GM13976 (cell line): ENCODE measurements at regions not wholly inside any gene's neighbourhood (a gene's known extent, or its start where the extent isn't known, plus 50 kb on each side); places are given as distances from the start of the nearest gene placed in this dataset.

ENCODE experiments used
- DNase-seq: peaks from one replicate; pipeline ENCODE4 v3.0.0; 2012; ENCODE audit warnings: low spot score
- CTCF ChIP-seq: IDR thresholded peaks from 2 replicates; pipeline ENCODE4 v1.5.1; 2012; ENCODE audit warnings: borderline replicate concordance, mild to moderate bottlenecking; ENCODE audit not compliant: insufficient read depth; ENCODE audit errors: extremely low read depth, missing control alignments, control extremely low read depth
- in situ Hi-C: fragments of 300-500 bp; cut with MboI; formaldehyde crosslinking; loops from one replicate; pipeline ENCODE4 v1.12.0; 2022; ENCODE audit warnings: low sequenced_read_pairs, mixed read lengths, inconsistent platforms; ENCODE audit not compliant: unreplicated experiment

DNA sequence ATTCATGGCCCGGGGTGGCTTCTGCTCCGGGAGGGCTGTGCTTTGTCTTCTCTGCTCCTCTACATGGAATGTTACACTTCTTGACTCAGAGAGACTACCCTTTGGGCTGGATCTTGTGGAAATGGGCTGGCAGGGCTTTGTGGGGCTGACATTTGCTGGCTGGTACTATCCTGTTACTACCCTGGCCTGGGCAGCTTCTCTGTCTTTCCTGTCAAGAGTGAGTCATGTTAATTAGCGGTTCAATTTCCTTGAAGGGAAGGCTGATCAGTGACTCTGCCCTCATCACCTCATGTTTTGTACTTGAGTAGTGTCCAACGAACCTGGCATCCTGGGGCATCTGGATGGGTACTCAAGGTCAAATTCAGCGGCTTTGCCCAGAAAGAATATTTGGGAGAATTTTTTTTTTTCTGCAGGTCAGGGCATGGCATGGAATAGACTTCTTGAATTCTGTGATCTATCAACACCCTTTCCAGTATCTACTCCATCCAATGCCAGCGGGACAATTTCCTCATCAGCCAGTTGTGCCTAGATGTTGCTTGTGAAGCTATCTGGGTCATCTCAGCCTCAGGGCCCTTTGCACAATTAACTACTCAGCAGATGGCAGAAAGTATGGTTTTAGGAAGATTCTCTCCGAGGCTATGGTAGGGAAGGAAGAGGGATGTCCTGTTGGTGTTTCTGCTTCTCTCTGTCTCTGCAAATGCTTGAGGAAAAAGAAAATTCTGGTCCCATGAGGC lies 140.5 kb upstream of the PLET1 start:
- no peak for TF ChIP-seq CTCF
- no peak for DNase-seq
- in situ Hi-C loops: no loop called here

GRCh38 chr11:112403432-112403831 lies 142.8 kb upstream of the PLET1 start:
- no peak for DNase-seq
- in situ Hi-C loops: no loop called here
- no peak for TF ChIP-seq CTCF

DNA sequence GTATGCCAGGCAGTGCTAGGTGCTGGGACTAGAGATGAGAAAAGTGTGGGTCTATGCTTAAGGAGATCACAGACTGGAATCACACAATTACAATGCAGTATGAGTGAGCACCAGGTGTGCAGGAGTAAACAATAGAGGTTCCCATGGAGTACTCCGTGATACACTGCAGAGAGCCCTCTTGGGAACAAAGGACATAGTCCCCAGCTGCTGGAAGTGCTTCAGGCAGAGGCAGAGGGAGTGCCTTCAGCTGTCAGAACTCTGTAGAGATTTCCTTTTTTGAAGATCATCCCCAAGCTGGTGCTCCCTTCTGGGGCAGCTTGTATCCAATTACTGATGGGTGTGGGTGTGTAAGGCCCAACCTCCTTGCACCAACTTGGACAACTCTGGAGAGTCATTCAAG lies 143.5 kb upstream of the PLET1 start:
- no peak for TF ChIP-seq CTCF
- in situ Hi-C loops: no loop called here
- no peak for DNase-seq

GRCh38 chr11:112408517-112408916 lies 147.9 kb upstream of the PLET1 start:
- TF ChIP-seq CTCF: no peak
- no peak for DNase-seq
- in situ Hi-C loops: no loop called here

DNA sequence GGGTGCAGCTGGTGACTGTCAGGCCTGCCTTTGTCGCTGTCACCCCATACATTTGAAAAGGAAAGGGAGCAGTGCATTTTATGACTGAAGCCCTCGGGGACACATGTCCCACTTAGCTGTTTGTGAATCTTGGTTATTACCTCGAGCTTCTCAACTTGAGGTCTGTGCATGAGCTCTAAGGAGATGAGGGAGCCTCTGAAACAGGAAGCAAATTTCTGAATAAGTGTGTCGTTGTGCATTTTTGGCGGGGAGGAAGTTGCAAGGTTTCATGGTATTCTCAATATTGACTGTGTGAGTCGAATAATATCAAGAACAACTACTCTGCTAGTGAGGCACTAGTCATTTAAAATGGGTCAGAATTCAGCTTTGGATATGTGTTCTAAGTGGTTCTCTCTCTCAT lies 149.7 kb upstream of the PLET1 start:
- in situ Hi-C loops: no loop called here
- DNase-seq: no peak

DNA sequence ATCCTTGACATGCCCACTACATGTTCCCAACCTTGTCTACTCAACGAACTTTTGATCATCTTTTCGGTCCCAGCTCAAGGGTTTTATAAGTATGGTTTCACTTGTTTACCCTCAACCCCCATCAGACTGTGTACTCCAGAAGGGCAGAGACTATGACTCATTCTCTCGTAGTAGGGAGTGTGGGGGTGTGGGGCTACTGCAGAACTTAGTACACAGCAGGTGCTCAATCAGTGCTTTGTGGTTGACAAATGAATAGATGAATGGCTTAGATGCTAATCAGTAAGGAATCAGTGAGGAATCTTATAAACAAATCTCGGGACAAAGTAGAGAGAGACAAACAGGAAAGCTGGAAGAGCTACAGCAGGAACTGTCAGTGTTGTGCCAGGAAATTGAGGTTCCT lies 151.7 kb upstream of the PLET1 start:
- in situ Hi-C loops: no loop called here
- no peak for DNase-seq
- no peak for TF ChIP-seq CTCF

More for the DNA sequence above, 149.7 kb upstream of the PLET1 start:
- TF ChIP-seq CTCF: no peak
